ENCODE measurements at regions not wholly inside any gene's neighbourhood (a gene's known extent, or its start where the extent isn't known, plus 50 kb on each side); places are given as distances from the start of the nearest gene placed in this dataset.

GRCh38 chr4:18735740-18736268 lies 714.2 kb upstream of the LCORL start:
- no peaks in the 10 kb centered on the region for H3K4me1 Mint-ChIP-seq (ENCODE audit: unreplicated experiment)
- H3K27ac Mint-ChIP-seq (ENCODE audit: unreplicated experiment): no peak overlapping the region
- no peaks in the 10 kb centered on the region for H3K9me3 Mint-ChIP-seq (ENCODE audit: unreplicated experiment)
- H3K27me3 Mint-ChIP-seq (ENCODE audit: unreplicated experiment): peaks cover 4% of the 10 kb centered on the region
- TF ChIP-seq CTCF (IDR thresholded peaks at IDR 0.05; ENCODE audit: unreplicated experiment): no peak
- H3K4me3 Mint-ChIP-seq (ENCODE audit: unreplicated experiment): no peak overlapping the region
- H3K36me3 Mint-ChIP-seq (ENCODE audit: low read depth, unreplicated experiment): no peaks in the 10 kb centered on the region
- no peak for DNase-seq (ENCODE audit: low spot score)

- no peaks in the 10 kb centered on the region for H3K4me1 Mint-ChIP-seq (ENCODE audit: unreplicated experiment)
- H3K36me3 Mint-ChIP-seq (ENCODE audit: low read depth, unreplicated experiment): no peaks in the 10 kb centered on the region
- H3K9me3 Mint-ChIP-seq (ENCODE audit: unreplicated experiment): no peaks in the 10 kb centered on the region
- no peak for TF ChIP-seq CTCF (IDR thresholded peaks at IDR 0.05; ENCODE audit: unreplicated experiment)
- H3K27me3 Mint-ChIP-seq (ENCODE audit: unreplicated experiment): peaks cover 4% of the 10 kb centered on the region
- no peak overlapping the region for H3K4me3 Mint-ChIP-seq (ENCODE audit: unreplicated experiment)
- no peak overlapping the region for H3K27ac Mint-ChIP-seq (ENCODE audit: unreplicated experiment)
- no peak for DNase-seq (ENCODE audit: low spot score)
Observed at GRCh38 chr4:18734405-18734804, 712.9 kb upstream of the LCORL start.

- Mint-ChIP-seq H3K27me3 (ENCODE audit: unreplicated experiment) (peaks cover 4% of the 10 kb centered on the region), H3K27ac (ENCODE audit: unreplicated experiment) (no peak overlapping the region), H3K36me3 (ENCODE audit: low read depth, unreplicated experiment) (no peaks in the 10 kb centered on the region), H3K4me1 (ENCODE audit: unreplicated experiment) (no peaks in the 10 kb centered on the region), H3K4me3 (ENCODE audit: unreplicated experiment) (no peak overlapping the region), H3K9me3 (ENCODE audit: unreplicated experiment) (no peaks in the 10 kb centered on the region)
- TF ChIP-seq CTCF (IDR thresholded peaks at IDR 0.05; ENCODE audit: unreplicated experiment): no peak
- no peak for DNase-seq (ENCODE audit: low spot score)
Observed at GRCh38 chr4:18733961-18734360, 712.4 kb upstream of the LCORL start.

GRCh38 chr4:18722748-18723191 lies 701.2 kb upstream of the LCORL start:
- Mint-ChIP-seq H3K27ac (ENCODE audit: unreplicated experiment) (no peak overlapping the region), H3K9me3 (ENCODE audit: unreplicated experiment) (no peaks in the 10 kb centered on the region), H3K36me3 (ENCODE audit: low read depth, unreplicated experiment) (no peaks in the 10 kb centered on the region), H3K4me1 (ENCODE audit: unreplicated experiment) (no peaks in the 10 kb centered on the region), H3K27me3 (ENCODE audit: unreplicated experiment) (no peaks in the 10 kb centered on the region), H3K4me3 (ENCODE audit: unreplicated experiment) (no peak overlapping the region)
- DNase-seq (ENCODE audit: low spot score): no peak
- TF ChIP-seq CTCF (IDR thresholded peaks at IDR 0.05; ENCODE audit: unreplicated experiment): no peak

- Mint-ChIP-seq H3K27ac (ENCODE audit: unreplicated experiment) (no peak overlapping the region), H3K27me3 (ENCODE audit: unreplicated experiment) (peaks cover 6% of the 10 kb centered on the region), H3K4me3 (ENCODE audit: unreplicated experiment) (no peak overlapping the region), H3K9me3 (ENCODE audit: unreplicated experiment) (no peaks in the 10 kb centered on the region), H3K36me3 (ENCODE audit: low read depth, unreplicated experiment) (no peaks in the 10 kb centered on the region), H3K4me1 (ENCODE audit: unreplicated experiment) (peaks cover 2% of the 10 kb centered on the region)
- DNase-seq (ENCODE audit: low spot score): no peak
- no peak for TF ChIP-seq CTCF (IDR thresholded peaks at IDR 0.05; ENCODE audit: unreplicated experiment)
Observed at GRCh38 chr4:18698119-18698883, 676.7 kb upstream of the LCORL start.

Data from endothelial cell (in vitro differentiated cells).